ENCODE measurements at regions not wholly inside any gene's neighbourhood (a gene's known extent, or its start where the extent isn't known, plus 50 kb on each side); places are given as distances from the start of the nearest gene placed in this dataset.

DNA sequence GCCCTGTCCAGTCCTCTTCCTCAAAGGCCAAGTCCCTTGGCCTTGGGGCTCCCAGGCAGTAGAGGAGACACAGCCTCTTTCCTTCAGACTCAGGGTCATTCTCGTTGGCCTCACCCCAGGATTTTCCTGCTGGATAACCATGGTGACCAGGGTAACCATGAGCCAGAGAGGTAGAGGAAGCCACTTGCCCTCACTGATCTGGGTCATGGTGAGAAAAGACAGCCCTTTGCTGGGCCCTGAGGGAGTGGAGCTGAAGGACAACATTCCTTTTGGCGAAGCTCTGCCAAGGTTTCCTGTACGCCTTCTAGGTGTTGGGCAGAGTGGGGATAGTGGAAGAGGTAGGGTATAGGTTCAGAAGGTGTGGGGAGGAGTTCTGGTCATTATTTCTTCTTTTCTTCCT lies 53.1 kb upstream of the WNT4 start:
- Histone ChIP-seq H3K4me3 (no peak overlapping the region), H3K27me3 (ENCODE audit: insufficient read depth, low read depth) (no peaks in the 10 kb centered on the region), H3K79me2 (ENCODE audit: low read depth) (no peaks in the 10 kb centered on the region), H3K27ac (no peak overlapping the region), H4K20me1 (ENCODE audit: insufficient read depth) (no peaks in the 10 kb centered on the region), H3K36me3 (ENCODE audit: low read depth) (no peaks in the 10 kb centered on the region), H3K9me2 (ENCODE audit: insufficient read depth) (no peaks in the 10 kb centered on the region), H3K4me2 (peak overlapping the region; percentile 46), H3F3A (ENCODE audit: insufficient read depth, low read depth) (no peaks in the 10 kb centered on the region), H2AFZ (no peak overlapping the region), H3K4me1 (replicated peaks; ENCODE audit: insufficient read depth) (peaks cover 8% of the 10 kb centered on the region), H3K9me3 (ENCODE audit: insufficient read depth, low read depth) (no peaks in the 10 kb centered on the region)
- ChIA-PET CTCF (no interaction called here), POLR2A (ENCODE audit: unreplicated experiment) (no interaction called here)
- peak; percentile 37 to 51 for DNase-seq
- no peak for TF ChIP-seq EZH2 (IDR thresholded peaks at IDR 0.05; ENCODE audit: low read depth)
- TF ChIP-seq, protein P1, sequence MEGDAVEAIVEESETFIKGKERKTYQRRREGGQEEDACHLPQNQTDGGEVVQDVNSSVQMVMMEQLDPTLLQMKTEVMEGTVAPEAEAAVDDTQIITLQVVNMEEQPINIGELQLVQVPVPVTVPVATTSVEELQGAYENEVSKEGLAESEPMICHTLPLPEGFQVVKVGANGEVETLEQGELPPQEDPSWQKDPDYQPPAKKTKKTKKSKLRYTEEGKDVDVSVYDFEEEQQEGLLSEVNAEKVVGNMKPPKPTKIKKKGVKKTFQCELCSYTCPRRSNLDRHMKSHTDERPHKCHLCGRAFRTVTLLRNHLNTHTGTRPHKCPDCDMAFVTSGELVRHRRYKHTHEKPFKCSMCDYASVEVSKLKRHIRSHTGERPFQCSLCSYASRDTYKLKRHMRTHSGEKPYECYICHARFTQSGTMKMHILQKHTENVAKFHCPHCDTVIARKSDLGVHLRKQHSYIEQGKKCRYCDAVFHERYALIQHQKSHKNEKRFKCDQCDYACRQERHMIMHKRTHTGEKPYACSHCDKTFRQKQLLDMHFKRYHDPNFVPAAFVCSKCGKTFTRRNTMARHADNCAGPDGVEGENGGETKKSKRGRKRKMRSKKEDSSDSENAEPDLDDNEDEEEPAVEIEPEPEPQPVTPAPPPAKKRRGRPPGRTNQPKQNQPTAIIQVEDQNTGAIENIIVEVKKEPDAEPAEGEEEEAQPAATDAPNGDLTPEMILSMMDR (conservative IDR thresholded peaks at IDR 0.05) = no peak
- BruUV-seq (replicated peaks) = no TSS peak
- intact Hi-C loops (cut with micrococcal nuclease; ENCODE audit: unreplicated experiment) = no loop called here

DNA sequence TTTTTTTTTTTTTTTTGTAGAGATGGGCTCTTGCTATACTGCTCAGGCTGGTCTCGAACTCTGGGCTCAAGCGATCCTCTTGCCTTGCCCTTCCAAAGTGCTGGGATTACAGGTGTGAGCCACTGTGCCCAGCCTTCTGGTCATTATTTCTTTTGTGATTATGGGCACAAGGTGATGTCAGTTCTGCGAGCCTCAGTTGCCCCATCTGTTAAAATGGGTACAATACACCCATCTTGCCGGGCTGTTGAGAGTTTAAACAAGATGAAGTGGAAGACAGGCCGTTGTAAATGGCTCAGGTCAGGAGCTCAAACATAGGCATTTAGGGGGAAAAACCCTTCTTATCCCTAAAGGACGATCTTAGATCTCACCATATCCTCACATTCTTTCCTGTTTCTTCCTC lies 53.7 kb upstream of the WNT4 start:
- Histone ChIP-seq H3K4me3 (no peak overlapping the region), H3K36me3 (ENCODE audit: low read depth) (no peaks in the 10 kb centered on the region), H3K4me1 (replicated peaks; ENCODE audit: insufficient read depth) (peaks cover 8% of the 10 kb centered on the region), H3K79me2 (ENCODE audit: low read depth) (no peaks in the 10 kb centered on the region), H4K20me1 (ENCODE audit: insufficient read depth) (no peaks in the 10 kb centered on the region), H3F3A (ENCODE audit: insufficient read depth, low read depth) (no peaks in the 10 kb centered on the region), H3K27me3 (ENCODE audit: insufficient read depth, low read depth) (no peaks in the 10 kb centered on the region), H3K9me3 (ENCODE audit: insufficient read depth, low read depth) (no peaks in the 10 kb centered on the region), H2AFZ (no peak overlapping the region), H3K9me2 (ENCODE audit: insufficient read depth) (no peaks in the 10 kb centered on the region), H3K4me2 (no peak overlapping the region), H3K27ac (no peak overlapping the region)
- POLR2A ChIA-PET (ENCODE audit: unreplicated experiment) = no interaction called here
- intact Hi-C loops (cut with micrococcal nuclease; ENCODE audit: unreplicated experiment) = no loop called here
- BruUV-seq (replicated peaks) = no TSS peak
- no peak for TF ChIP-seq EZH2 (IDR thresholded peaks at IDR 0.05; ENCODE audit: low read depth)
- TF ChIP-seq, protein P1 (conservative IDR thresholded peaks at IDR 0.05) = no peak
- DNase-seq = no peak
- CTCF ChIA-PET = no interaction called here

GRCh38 chr1:22197644-22198043 lies 54.7 kb upstream of the WNT4 start:
- Histone ChIP-seq H4K20me1 (ENCODE audit: insufficient read depth) (no peaks in the 10 kb centered on the region), H3K9me3 (ENCODE audit: insufficient read depth, low read depth) (no peaks in the 10 kb centered on the region), H3K79me2 (ENCODE audit: low read depth) (no peaks in the 10 kb centered on the region), H3F3A (ENCODE audit: insufficient read depth, low read depth) (no peaks in the 10 kb centered on the region), H3K4me2 (no peak overlapping the region), H3K27ac (no peak overlapping the region), H3K9me2 (ENCODE audit: insufficient read depth) (no peaks in the 10 kb centered on the region), H3K36me3 (ENCODE audit: low read depth) (no peaks in the 10 kb centered on the region), H2AFZ (no peak overlapping the region), H3K4me1 (replicated peaks; ENCODE audit: insufficient read depth) (peaks cover 8% of the 10 kb centered on the region), H3K4me3 (no peak overlapping the region), H3K27me3 (ENCODE audit: insufficient read depth, low read depth) (no peaks in the 10 kb centered on the region)
- CTCF ChIA-PET = interaction anchor here (0.6 kb wide), 1 partner anchor 175 kb away, joined by 4 read pairs; no protein-coding TSS in a partner anchor
- intact Hi-C loops (cut with micrococcal nuclease; ENCODE audit: unreplicated experiment) = no loop called here
- no peak for DNase-seq
- TF ChIP-seq EZH2 (IDR thresholded peaks at IDR 0.05; ENCODE audit: low read depth) = no peak
- TF ChIP-seq, protein P1 (conservative IDR thresholded peaks at IDR 0.05) = no peak
- no TSS peak for BruUV-seq (replicated peaks)
- POLR2A ChIA-PET (ENCODE audit: unreplicated experiment) = no interaction called here

Data from PC-9 (cell line).